ENCODE measurements at regions not wholly inside any gene's neighbourhood (a gene's known extent, or its start where the extent isn't known, plus 50 kb on each side); places are given as distances from the start of the nearest gene placed in this dataset.

DNA sequence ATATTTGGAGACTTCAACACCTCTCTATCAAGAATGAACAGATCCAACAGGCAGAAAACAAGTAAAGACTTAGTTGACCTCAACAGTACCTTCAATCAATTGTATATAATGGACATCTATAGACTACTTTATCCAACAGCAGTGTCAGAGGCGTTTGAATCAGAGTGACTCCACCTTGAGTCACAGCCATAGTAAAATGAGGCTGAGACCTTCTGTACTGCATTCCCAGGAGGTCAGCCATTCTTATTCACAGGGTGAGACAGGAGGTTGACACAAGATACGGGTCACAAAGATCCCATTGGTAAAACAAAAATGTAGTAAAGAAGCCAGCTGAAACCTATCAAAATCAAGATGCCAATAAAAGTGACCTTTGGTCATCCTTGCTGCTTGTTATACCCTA, 299.8 kb downstream of the CNTN3 start:
- intact Hi-C loops (cut with DNase I, micrococcal nuclease), result no loop called here
- ATAC-seq (no peak), DNase-seq (no peak)

- DNase-seq, result no peak
- intact Hi-C loops (cut with DNase I, micrococcal nuclease), result no loop called here
- no peak for ATAC-seq
These were observed 304.7 kb downstream of the CNTN3 start for GRCh38 chr3:74309716-74310115.

- peak; percentile 96 for ATAC-seq
- DNase-seq, result no peak
- intact Hi-C loops (cut with DNase I, micrococcal nuclease), result no loop called here
These were observed 310.0 kb downstream of the CNTN3 start for GRCh38 chr3:74304424-74304823.

DNA sequence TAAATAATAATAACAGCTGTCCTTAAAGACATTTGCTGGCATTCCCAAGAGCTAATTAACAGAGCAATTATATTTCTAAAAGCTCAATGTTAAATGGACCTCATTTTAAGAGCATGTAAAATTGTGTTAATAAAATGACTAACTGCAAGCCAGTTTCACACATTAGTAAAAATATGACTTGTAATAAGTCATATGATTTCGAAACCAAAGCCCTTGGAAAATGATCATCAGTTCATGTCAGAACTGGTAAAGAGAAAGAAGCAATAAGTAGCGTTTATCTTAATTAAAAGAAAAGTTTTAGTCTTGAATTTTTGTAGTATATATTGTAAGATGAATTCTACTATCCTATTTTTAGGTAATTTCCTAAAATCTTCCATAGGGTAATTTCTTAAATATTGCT, 310.7 kb downstream of the CNTN3 start:
- no peak for DNase-seq
- no peak for ATAC-seq
- intact Hi-C loops (cut with DNase I, micrococcal nuclease), result no loop called here

DNA sequence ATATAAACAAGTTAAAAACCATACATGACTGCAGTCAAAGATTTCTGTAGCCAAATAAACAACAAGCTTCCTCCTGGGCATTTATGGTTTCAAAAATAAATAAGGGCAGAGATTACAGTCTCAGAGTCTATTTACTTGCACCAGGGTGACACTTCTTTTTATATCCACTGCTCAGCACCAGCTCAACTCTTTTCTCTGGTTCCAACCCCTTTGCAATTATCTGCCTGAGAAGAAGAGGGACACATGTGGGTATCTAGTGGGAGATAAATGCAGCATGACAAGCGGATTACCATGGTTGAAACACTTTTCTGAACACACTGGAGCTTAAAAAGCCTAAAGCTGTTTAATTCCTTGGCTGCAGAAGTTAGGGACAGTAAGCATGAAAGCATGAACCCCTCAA, 311.5 kb downstream of the CNTN3 start:
- no peak for DNase-seq
- intact Hi-C loops (cut with DNase I, micrococcal nuclease), result no loop called here
- ATAC-seq, result peak; percentile 80

GRCh38 chr3:74302281-74302680, 312.2 kb downstream of the CNTN3 start:
- intact Hi-C loops (cut with DNase I, micrococcal nuclease), result no loop called here
- ATAC-seq, result no peak
- DNase-seq, result no peak

DNA sequence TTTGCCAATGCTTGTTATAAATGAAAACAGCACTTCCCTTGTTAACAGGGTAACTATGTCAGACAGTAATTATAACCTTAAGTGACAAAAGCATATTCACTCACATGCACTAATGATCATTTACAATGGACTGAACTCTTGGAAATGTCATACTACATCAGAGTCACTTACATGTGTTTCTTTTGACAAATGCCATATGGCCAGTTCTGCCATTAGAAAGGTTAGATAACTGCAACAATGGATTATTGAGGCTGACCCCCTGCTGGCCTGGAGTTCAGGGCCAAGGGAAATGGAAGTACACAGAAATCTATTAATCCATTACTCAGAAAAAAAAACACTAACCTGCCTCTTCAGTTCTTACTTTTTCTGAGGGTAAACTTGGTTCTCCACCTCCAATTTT, 313.4 kb downstream of the CNTN3 start:
- ATAC-seq, result no peak
- intact Hi-C loops (cut with DNase I, micrococcal nuclease), result no loop called here
- no peak for DNase-seq

GRCh38 chr3:74295479-74295878, 319.0 kb downstream of the CNTN3 start:
- intact Hi-C loops (cut with DNase I, micrococcal nuclease), result no loop called here
- DNase-seq (no peak), ATAC-seq (no peak)

- intact Hi-C loops (cut with DNase I, micrococcal nuclease), result no loop called here
These were observed 325.7 kb downstream of the CNTN3 start for GRCh38 chr3:74288761-74289160.

GRCh38 chr3:74287557-74287956, 326.9 kb downstream of the CNTN3 start:
- intact Hi-C loops (cut with DNase I, micrococcal nuclease), result no loop called here
- ATAC-seq, result no peak
- DNase-seq, result no peak

More at GRCh38 chr3:74288761-74289160, 325.7 kb downstream of the CNTN3 start:
- ATAC-seq (no peak), DNase-seq (no peak)

DNA sequence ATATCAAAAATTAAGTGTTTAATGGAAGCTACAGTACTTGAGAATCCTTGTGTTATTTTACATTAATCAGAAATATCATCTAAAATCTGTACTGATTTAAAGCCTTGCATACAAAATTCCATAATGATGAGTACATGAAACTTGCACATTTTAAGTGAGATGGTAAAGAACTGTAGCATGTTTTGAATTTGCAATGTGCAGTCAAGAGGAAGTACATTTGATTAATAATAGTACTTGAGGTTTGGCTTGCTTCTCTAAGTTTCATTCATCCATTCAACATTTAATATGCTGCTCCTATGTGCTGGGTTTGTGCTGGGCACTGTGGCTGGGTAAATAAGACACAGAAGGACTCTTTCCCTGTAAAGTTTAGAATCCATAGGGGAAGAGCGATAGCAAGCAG, 332.3 kb downstream of the CNTN3 start:
- intact Hi-C loops (cut with DNase I, micrococcal nuclease), result no loop called here
- DNase-seq (no peak), ATAC-seq (no peak)

DNA sequence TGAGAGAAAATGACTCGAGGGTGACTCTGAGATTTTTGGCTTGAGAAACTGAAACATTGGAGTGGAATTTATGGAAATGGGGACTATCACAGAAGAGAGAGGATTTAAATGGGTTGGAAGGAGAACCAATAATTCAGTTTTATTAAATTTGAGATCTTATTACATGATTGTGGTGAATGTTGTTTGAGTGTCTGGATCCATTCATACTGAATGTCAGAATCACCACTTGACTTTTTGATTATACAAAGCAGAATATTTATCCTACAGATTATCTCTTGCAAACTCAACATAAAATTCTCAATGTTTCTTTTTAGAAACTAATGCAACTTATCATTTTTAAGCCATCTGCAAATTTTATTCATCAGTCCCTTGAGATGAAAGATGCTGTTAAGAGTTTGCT, 332.8 kb downstream of the CNTN3 start:
- ATAC-seq (no peak), DNase-seq (no peak)
- intact Hi-C loops (cut with DNase I, micrococcal nuclease), result no loop called here

DNA sequence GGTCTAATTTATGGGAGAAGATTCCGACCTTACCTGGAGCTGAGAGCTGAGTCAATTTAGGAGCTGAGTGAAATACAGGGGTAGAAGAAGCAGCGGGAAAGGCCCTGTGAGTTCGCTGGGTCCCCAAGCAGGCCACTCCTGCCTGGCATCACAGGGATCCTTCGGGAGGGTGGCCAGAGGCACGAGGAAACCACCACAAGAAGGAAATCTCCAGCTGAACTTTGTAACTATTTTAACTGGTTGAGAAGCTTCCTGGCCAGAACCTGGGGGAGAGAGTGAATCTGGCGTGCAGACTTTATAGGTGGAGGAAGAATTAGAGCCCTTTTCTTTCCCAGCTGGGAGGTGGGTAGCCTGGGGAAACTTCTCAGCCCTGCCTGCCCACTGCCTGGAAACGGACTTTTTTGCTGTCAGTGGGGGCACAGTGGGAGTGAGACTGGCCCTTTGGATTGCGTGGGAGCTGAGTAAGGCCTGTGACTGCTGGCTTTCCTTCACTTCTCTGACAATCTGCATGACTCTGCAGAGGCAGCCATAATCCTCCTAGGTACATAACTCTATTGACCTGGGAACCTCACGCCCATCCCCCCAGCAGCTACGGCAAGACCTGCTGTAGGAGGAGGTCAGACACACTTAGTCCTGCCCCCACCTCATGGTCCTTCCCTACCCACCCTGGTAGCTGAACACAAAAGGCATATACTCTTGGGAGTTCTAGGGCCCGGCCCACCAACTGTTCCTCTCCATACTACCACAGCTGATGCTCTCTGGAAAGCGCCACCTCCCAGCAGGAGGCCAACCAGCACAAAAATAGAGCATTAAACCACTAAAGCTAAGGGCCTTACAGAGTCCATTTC, 340.7 kb downstream of the CNTN3 start:
- DNase-seq (peak; percentile 19 to 30), ATAC-seq (peak; percentile 91)
- intact Hi-C loops (cut with DNase I, micrococcal nuclease), result no loop called here

GRCh38 chr3:74273091-74273490, 341.4 kb downstream of the CNTN3 start:
- DNase-seq (peak; percentile 21 to 44), ATAC-seq (peak; percentile 90)
- intact Hi-C loops (cut with DNase I, micrococcal nuclease), result no loop called here

DNA sequence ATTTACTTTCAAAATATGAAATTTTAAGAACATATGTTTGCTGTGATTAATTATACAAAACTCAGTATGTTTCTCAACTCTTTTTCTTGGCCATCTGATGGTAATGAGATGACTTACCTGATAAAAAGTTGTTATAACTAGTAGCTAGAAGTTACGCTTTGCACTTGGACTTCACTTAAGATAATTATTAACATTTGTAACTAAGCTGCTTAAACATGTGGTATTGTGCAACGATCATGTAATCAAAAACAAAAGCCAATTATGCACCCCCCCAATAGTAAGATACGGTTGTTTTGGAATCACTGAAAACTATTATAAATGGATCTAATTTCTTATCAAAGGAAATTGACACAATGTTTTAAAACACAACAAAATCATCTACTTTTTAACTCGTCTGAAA, 342.9 kb downstream of the CNTN3 start:
- intact Hi-C loops (cut with DNase I, micrococcal nuclease), result no loop called here
- no peak for DNase-seq
- ATAC-seq, result no peak

DNA sequence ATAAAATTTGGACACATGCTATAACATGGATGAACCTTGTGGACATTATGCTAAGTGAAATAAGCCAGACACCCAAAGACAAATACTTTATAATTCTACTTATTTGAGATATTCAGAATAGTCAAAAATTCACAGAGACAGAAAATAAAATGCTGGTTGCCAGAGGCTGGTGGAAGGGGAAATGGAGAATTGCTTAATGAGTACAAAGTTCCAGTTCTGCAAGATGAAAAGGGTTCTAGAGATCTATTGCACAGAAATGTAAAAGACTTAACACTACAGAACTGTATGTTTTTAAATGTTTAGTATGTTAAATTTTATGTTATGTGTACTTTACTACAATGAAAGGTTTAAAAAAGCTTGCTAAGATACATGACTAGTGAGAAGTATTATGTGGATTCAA, 344.8 kb downstream of the CNTN3 start:
- ATAC-seq (no peak), DNase-seq (no peak)
- intact Hi-C loops (cut with DNase I, micrococcal nuclease), result no loop called here

- intact Hi-C loops (cut with DNase I, micrococcal nuclease), result no loop called here
- no peak for DNase-seq
- ATAC-seq, result no peak
These were observed 345.7 kb downstream of the CNTN3 start for GRCh38 chr3:74268753-74269152.

GRCh38 chr3:74267588-74268184, 346.8 kb downstream of the CNTN3 start:
- peak; percentile 53 for ATAC-seq
- peak; percentile 21 to 25 for DNase-seq
- intact Hi-C loops (cut with DNase I, micrococcal nuclease), result no loop called here

DNA sequence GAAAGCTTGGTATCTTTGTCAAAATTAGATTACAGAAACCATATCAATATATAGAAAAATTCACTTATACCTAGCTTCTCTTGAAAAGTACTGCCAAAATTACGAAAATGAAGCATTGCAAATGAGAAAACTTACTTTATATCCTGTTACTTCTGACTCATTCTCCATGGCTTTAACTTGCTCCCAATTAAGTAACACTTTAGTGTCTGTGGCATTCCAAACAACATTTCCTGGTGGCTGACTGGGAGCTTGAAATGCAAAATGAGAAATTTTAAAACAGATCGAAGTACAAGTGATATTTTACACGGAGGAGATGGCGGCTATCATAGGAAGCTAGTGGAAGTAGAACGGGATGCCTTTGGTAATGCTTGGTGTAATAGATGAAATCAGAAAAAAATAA, 347.3 kb downstream of the CNTN3 start:
- no peak for DNase-seq
- no peak for ATAC-seq
- intact Hi-C loops (cut with DNase I, micrococcal nuclease), result no loop called here

DNA sequence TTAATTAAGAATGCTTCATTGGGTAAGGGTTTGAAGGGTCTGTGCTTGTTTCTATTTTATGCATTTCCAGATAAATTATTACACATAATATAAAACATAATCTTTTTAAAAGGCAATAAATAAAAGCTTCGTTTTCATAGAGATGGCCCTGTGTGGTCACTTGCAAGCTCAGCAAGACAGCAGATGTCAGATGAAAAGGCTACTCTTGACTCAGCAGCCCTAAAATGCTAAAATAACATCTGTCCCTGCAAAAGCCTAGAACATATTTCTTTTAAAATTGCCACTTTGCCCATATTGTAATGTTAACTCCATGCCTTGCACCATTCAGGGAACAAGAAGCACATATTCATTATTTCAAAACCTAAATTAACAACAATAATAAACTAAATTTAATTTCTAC, 349.4 kb downstream of the CNTN3 start:
- intact Hi-C loops (cut with DNase I, micrococcal nuclease), result no loop called here
- ATAC-seq, result no peak
- DNase-seq, result no peak

DNA sequence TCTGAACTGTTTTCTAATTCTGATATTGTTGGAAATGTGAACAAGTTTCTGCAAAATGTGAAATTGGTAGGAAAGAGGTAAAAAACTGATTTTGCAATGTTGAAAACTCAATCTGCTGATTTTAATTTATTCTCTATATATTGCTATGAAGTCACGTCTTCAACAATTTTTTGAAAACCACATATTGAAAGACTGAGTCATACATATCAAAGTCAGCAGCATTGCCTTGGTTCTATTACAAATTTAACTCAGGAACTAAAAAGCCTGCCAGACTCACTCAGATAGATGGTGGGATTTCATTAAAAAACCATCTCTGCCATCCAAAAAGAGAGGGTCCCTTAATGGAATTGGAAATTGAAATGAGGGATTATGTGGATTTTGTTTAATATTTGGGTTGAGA, 351.4 kb downstream of the CNTN3 start:
- DNase-seq (no peak), ATAC-seq (no peak)
- intact Hi-C loops (cut with DNase I, micrococcal nuclease), result no loop called here
